Neural cell (in vitro differentiated cells): ENCODE measurements at regions not wholly inside any gene's neighbourhood (a gene's known extent, or its start where the extent isn't known, plus 50 kb on each side); places are given as distances from the start of the nearest gene placed in this dataset.

Experiments
- H2AFZ ChIP-seq: fragments of 200-600, 300-800 bp; sonication (generic), shearing (Covaris generic); 2 replicates; pipeline ENCODE4 v1.6.0; 2014; ENCODE audit warnings: low read depth, mild to moderate bottlenecking, antibody characterized with exemption, low read length, moderate library complexity
- H3F3A ChIP-seq: fragments of 200-600 bp; shearing (Covaris generic); 2 replicates; pipeline ENCODE4 v1.6.1; 2016; ENCODE audit warnings: mild to moderate bottlenecking, moderate library complexity, mixed read lengths, antibody characterized with exemption, low read length; ENCODE audit not compliant: insufficient read depth, poor library complexity, severe bottlenecking
- H3K27ac ChIP-seq: fragments of 200-600, 300-800 bp; sonication (generic), shearing (Covaris generic); 2 replicates; pipeline ENCODE4 v1.5.1; 2014; ENCODE audit warnings: mild to moderate bottlenecking, low read length, moderate library complexity
- H3K27me3 ChIP-seq: fragments of 300-800, 200-600 bp; sonication (generic), shearing (Covaris generic); 2 replicates; pipeline ENCODE4 v1.6.0; 2014; ENCODE audit warnings: mild to moderate bottlenecking, low read depth, low read length, moderate library complexity; ENCODE audit not compliant: insufficient read depth
- H3K36me3 ChIP-seq: fragments of 300-800, 200-600 bp; sonication (generic), shearing (Covaris generic); 2 replicates; pipeline ENCODE4 v1.5.1; 2014; ENCODE audit warnings: mild to moderate bottlenecking, antibody characterized with exemption, low read length, moderate library complexity; ENCODE audit not compliant: insufficient read depth
- H3K4me2 ChIP-seq: fragments of 300-800, 200-600 bp; sonication (generic), shearing (Covaris generic); 2 replicates; pipeline ENCODE4 v1.6.0; 2014; ENCODE audit warnings: mild to moderate bottlenecking, low read length
- H3K4me3 ChIP-seq: fragments of 300-800, 200-600 bp; sonication (generic), shearing (Covaris generic); 2 replicates; pipeline ENCODE4 v1.5.1; 2014; ENCODE audit warnings: mild to moderate bottlenecking, low read length, moderate library complexity
- H3K79me2 ChIP-seq: fragments of 200-600 bp; shearing (Covaris generic); replicated peaks from 2 replicates; pipeline ENCODE4 v1.6.0; 2014; ENCODE audit warnings: mild to moderate bottlenecking, low read length, moderate library complexity; ENCODE audit not compliant: insufficient read depth
- H3K9ac ChIP-seq: fragments of 300-800, 200-600 bp; sonication (generic), shearing (Covaris generic); 2 replicates; pipeline ENCODE4 v1.6.1; 2016; ENCODE audit warnings: mild to moderate bottlenecking, low read length, mixed read lengths
- H3K9me2 ChIP-seq: fragments of 200-600 bp; shearing (Covaris generic); 2 replicates; pipeline ENCODE4 v1.6.1; 2016; ENCODE audit warnings: mild to moderate bottlenecking, low read length, mixed read lengths; ENCODE audit not compliant: insufficient read depth
- H3K9me3 ChIP-seq: fragments of 200-600, 300-800 bp; sonication (generic), shearing (Covaris generic); 2 replicates; pipeline ENCODE4 v1.6.1; 2016; ENCODE audit warnings: mild to moderate bottlenecking, mixed run types, low read length, moderate library complexity, mixed read lengths
- H4K20me1 ChIP-seq: fragments of 200-600 bp; shearing (Covaris generic); 2 replicates; pipeline ENCODE4 v1.6.1; 2016; ENCODE audit warnings: mild to moderate bottlenecking, mixed run types; ENCODE audit not compliant: insufficient read depth
- EP300 ChIP-seq: fragments of 450-650 bp; conservative IDR thresholded peaks from 2 replicates; pipeline ENCODE4 v1.6.1; 2014; ENCODE audit warnings: antibody characterized with exemption, mild to moderate bottlenecking, moderate library complexity; ENCODE audit not compliant: poor library complexity, severe bottlenecking
- EZH2 ChIP-seq: fragments of 200-600, 300-800 bp; shearing (Covaris generic), sonication (generic); IDR thresholded peaks from 2 replicates; pipeline ENCODE4 v1.6.1; 2014; ENCODE audit warnings: antibody characterized with exemption, low read length, borderline replicate concordance, mild to moderate bottlenecking; ENCODE audit not compliant: insufficient read depth, poor library complexity, severe bottlenecking
- MXI1 ChIP-seq: fragments of 450-650 bp; conservative IDR thresholded peaks from 2 replicates; pipeline ENCODE4 v1.6.1; 2014; ENCODE audit warnings: antibody characterized with exemption, mild to moderate bottlenecking; ENCODE audit not compliant: poor library complexity, severe bottlenecking
- POLR2AphosphoS5 ChIP-seq: IDR thresholded peaks from 2 replicates; pipeline ENCODE4 v1.6.1; 2012
- RAD21 ChIP-seq: fragments of 450-650 bp; conservative IDR thresholded peaks from 2 replicates; pipeline ENCODE4 v1.6.1; 2014; ENCODE audit warnings: antibody characterized with exemption, mild to moderate bottlenecking, moderate library complexity
- SMC3 ChIP-seq: fragments of 450-650 bp; conservative IDR thresholded peaks from 2 replicates; pipeline ENCODE4 v1.6.1; 2014; ENCODE audit warnings: antibody characterized with exemption, mild to moderate bottlenecking, moderate library complexity; ENCODE audit not compliant: poor library complexity
- TAF1 ChIP-seq: IDR thresholded peaks from 2 replicates; pipeline ENCODE4 v1.6.1; 2012; ENCODE audit warnings: low read depth
- TF ChIP-seq, protein P1 (sequence below): fragments of 450-650 bp; IDR thresholded peaks from 2 replicates; pipeline ENCODE4 v1.5.1; 2014; ENCODE audit warnings: antibody characterized with exemption, mild to moderate bottlenecking, moderate library complexity; ENCODE audit not compliant: poor library complexity, severe bottlenecking
- TF ChIP-seq, protein P2 (sequence below): IDR thresholded peaks from 2 replicates; pipeline ENCODE4 v1.6.1; 2012; ENCODE audit warnings: borderline replicate concordance

DNA sequence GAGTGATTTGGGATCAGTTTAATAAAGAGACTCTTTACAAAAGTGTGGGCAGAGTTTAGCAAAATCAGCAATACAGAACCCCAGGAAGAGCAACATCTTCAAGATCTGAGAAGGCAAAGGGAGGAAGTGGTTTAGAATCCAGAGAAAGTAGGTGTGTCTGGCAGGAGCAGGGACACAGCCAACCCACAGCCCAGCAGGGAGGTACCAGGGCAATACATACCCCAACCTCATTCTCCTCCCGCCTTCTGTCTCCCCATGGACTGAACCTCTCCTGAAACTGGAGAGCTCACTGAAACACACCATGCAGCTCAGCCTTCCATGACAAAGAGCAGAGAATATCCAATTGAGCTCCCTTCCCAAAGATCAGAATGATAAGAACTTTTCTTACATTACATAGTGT is 283.4 kb downstream of the PRELID2 start:
- Histone ChIP-seq H3K79me2 (no peaks in the 10 kb centered on the region), H3K27ac (no peak overlapping the region), H3K4me3 (no peak overlapping the region), H3K27me3 (no peaks in the 10 kb centered on the region), H3K4me2 (no peak overlapping the region), H3F3A (no peaks in the 10 kb centered on the region), H3K9ac (no peak overlapping the region), H3K9me2 (no peaks in the 10 kb centered on the region), H2AFZ (no peak overlapping the region), H3K36me3 (no peaks in the 10 kb centered on the region), H3K9me3 (no peaks in the 10 kb centered on the region), H4K20me1 (no peaks in the 10 kb centered on the region)
- TF ChIP-seq EZH2 = no peak
- TF ChIP-seq MXI1 = no peak
- TF ChIP-seq, protein P1, sequence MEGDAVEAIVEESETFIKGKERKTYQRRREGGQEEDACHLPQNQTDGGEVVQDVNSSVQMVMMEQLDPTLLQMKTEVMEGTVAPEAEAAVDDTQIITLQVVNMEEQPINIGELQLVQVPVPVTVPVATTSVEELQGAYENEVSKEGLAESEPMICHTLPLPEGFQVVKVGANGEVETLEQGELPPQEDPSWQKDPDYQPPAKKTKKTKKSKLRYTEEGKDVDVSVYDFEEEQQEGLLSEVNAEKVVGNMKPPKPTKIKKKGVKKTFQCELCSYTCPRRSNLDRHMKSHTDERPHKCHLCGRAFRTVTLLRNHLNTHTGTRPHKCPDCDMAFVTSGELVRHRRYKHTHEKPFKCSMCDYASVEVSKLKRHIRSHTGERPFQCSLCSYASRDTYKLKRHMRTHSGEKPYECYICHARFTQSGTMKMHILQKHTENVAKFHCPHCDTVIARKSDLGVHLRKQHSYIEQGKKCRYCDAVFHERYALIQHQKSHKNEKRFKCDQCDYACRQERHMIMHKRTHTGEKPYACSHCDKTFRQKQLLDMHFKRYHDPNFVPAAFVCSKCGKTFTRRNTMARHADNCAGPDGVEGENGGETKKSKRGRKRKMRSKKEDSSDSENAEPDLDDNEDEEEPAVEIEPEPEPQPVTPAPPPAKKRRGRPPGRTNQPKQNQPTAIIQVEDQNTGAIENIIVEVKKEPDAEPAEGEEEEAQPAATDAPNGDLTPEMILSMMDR = no peak
- TF ChIP-seq TAF1 = no peak
- no peak for TF ChIP-seq EP300
- TF ChIP-seq, protein P2, sequence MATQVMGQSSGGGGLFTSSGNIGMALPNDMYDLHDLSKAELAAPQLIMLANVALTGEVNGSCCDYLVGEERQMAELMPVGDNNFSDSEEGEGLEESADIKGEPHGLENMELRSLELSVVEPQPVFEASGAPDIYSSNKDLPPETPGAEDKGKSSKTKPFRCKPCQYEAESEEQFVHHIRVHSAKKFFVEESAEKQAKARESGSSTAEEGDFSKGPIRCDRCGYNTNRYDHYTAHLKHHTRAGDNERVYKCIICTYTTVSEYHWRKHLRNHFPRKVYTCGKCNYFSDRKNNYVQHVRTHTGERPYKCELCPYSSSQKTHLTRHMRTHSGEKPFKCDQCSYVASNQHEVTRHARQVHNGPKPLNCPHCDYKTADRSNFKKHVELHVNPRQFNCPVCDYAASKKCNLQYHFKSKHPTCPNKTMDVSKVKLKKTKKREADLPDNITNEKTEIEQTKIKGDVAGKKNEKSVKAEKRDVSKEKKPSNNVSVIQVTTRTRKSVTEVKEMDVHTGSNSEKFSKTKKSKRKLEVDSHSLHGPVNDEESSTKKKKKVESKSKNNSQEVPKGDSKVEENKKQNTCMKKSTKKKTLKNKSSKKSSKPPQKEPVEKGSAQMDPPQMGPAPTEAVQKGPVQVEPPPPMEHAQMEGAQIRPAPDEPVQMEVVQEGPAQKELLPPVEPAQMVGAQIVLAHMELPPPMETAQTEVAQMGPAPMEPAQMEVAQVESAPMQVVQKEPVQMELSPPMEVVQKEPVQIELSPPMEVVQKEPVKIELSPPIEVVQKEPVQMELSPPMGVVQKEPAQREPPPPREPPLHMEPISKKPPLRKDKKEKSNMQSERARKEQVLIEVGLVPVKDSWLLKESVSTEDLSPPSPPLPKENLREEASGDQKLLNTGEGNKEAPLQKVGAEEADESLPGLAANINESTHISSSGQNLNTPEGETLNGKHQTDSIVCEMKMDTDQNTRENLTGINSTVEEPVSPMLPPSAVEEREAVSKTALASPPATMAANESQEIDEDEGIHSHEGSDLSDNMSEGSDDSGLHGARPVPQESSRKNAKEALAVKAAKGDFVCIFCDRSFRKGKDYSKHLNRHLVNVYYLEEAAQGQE = no peak
- no peak for TF ChIP-seq POLR2AphosphoS5
- TF ChIP-seq SMC3 = no peak
- no peak for TF ChIP-seq RAD21

DNA sequence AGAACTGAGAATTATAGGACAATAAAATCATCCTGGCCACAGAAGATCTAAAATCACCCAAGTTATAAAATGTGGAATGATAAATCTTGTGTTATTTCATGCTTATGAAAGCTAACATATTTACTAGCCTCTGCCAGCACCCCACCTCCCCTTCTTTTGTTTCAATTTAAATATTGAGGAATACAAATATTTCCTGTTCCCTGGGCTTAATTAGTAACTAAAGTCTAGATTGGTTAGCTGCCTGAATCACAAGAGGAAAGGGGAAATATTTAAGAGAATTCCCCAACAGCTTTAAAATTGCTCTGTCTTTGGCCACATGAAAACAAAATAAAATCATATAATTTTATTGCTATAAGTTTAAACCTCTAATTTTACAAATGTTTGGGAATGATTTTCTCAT is 287.0 kb downstream of the PRELID2 start:
- Histone ChIP-seq H3K9ac (no peak overlapping the region), H3K27me3 (no peaks in the 10 kb centered on the region), H3K36me3 (no peaks in the 10 kb centered on the region), H3K27ac (no peak overlapping the region), H3K9me2 (no peaks in the 10 kb centered on the region), H3K4me3 (no peak overlapping the region), H2AFZ (no peak overlapping the region), H3K4me2 (no peak overlapping the region), H3K9me3 (no peaks in the 10 kb centered on the region), H4K20me1 (no peaks in the 10 kb centered on the region), H3F3A (no peaks in the 10 kb centered on the region), H3K79me2 (no peaks in the 10 kb centered on the region)
- TF ChIP-seq EP300 = no peak
- no peak for TF ChIP-seq TAF1
- no peak for TF ChIP-seq MXI1
- no peak for TF ChIP-seq EZH2
- TF ChIP-seq SMC3 = no peak
- TF ChIP-seq, protein P1 = no peak
- TF ChIP-seq, protein P2 = no peak
- no peak for TF ChIP-seq RAD21
- no peak for TF ChIP-seq POLR2AphosphoS5
